Liver (tissue), 8 donors: ENCODE measurements at regions not wholly inside any gene's neighbourhood (a gene's known extent, or its start where the extent isn't known, plus 50 kb on each side); places are given as distances from the start of the nearest gene placed in this dataset.

Experiments used
- DNase-seq: peaks from one replicate; pipeline ENCODE4 v3.0.0-alpha.2; 2017; ENCODE audit warnings: low spot score
- H3K27ac ChIP-seq, 2 donors: one replicate each; pipeline ENCODE4 v1.7.0; 2013; ENCODE audit warnings: inconsistent platforms in 2 of 2, low read length in 2 of 2, control low read depth in 1 of 2, low read depth in 1 of 2, mild to moderate bottlenecking in 1 of 2
- H3K27me3 ChIP-seq, 4 donors: one replicate each; pipeline versions ENCODE4 v1.6.1 to v1.7.0; 2013; ENCODE audit warnings: low read length in 3 of 4, inconsistent platforms in 1 of 4, mild to moderate bottlenecking in 1 of 4, moderate library complexity in 1 of 4; ENCODE audit not compliant: control insufficient read depth in 4 of 4, insufficient read depth in 4 of 4
- H3K36me3 ChIP-seq, 4 donors: one replicate each; pipeline versions ENCODE4 v1.6.1 to v1.7.0; 2013; ENCODE audit warnings: low read length in 3 of 4, mild to moderate bottlenecking in 3 of 4, low read depth in 1 of 4, moderate library complexity in 1 of 4; ENCODE audit not compliant: control insufficient read depth in 4 of 4, insufficient read depth in 3 of 4
- H3K4me1 ChIP-seq, 4 donors: one replicate each; pipeline versions ENCODE4 v1.6.1 to v1.7.0; 2013; ENCODE audit warnings: low read length in 3 of 4, mild to moderate bottlenecking in 3 of 4, moderate library complexity in 1 of 4; ENCODE audit not compliant: control insufficient read depth in 4 of 4, insufficient read depth in 4 of 4
- H3K4me3 ChIP-seq, 3 donors: one replicate each; pipeline versions ENCODE4 v1.6.1 to v1.7.0; 2013; ENCODE audit warnings: low read length in 3 of 3, control low read depth in 1 of 3, low read depth in 1 of 3, mild to moderate bottlenecking in 1 of 3
- H3K9ac ChIP-seq, 2 donors: one replicate each; pipeline ENCODE4 v1.7.0; 2013; ENCODE audit warnings: low read length in 2 of 2, mild to moderate bottlenecking in 2 of 2, moderate library complexity in 2 of 2, control low read depth in 1 of 2, low read depth in 1 of 2
- H3K9me3 ChIP-seq, 4 donors: one replicate each; pipeline versions ENCODE4 v1.6.1 to v1.7.0; 2013; ENCODE audit warnings: low read length in 3 of 4; ENCODE audit not compliant: control insufficient read depth in 4 of 4
- FOXA1 ChIP-seq: IDR thresholded peaks from 2 replicates; pipeline ENCODE4 v1.6.1; 2016; ENCODE audit warnings: antibody characterized with exemption
- FOXA2 ChIP-seq: IDR thresholded peaks from 2 replicates; pipeline ENCODE4 v1.6.1; 2016; ENCODE audit warnings: antibody characterized with exemption
- GABPA ChIP-seq, 2 donors: IDR thresholded peaks in 1 of 2; conservative IDR thresholded peaks in 1 of 2; 2 replicates each; pipeline ENCODE4 v1.6.1; 2016; ENCODE audit warnings: antibody characterized with exemption in 2 of 2, mild to moderate bottlenecking in 1 of 2, moderate library complexity in 1 of 2
- HNF4A ChIP-seq, 2 donors: conservative IDR thresholded peaks; 2 replicates each; pipeline ENCODE4 v1.6.1; 2016; ENCODE audit warnings: antibody characterized with exemption in 2 of 2, mild to moderate bottlenecking in 2 of 2
- HNF4G ChIP-seq: IDR thresholded peaks from 2 replicates; pipeline ENCODE4 v1.6.1; 2016; ENCODE audit warnings: antibody characterized with exemption
- NR2F2 ChIP-seq: IDR thresholded peaks from 2 replicates; pipeline ENCODE4 v1.6.1; 2016; ENCODE audit warnings: antibody characterized with exemption
- RAD21 ChIP-seq, 2 donors: IDR thresholded peaks; 2 replicates each; pipeline ENCODE4 v1.6.1; 2016; ENCODE audit warnings: antibody characterized with exemption in 2 of 2, mild to moderate bottlenecking in 2 of 2
- TAF1 ChIP-seq: conservative IDR thresholded peaks from 2 replicates; pipeline ENCODE4 v1.6.1; 2016; ENCODE audit warnings: antibody characterized with exemption, mild to moderate bottlenecking
- YY1 ChIP-seq: IDR thresholded peaks from 2 replicates; pipeline ENCODE4 v1.6.1; 2016; ENCODE audit warnings: antibody characterized with exemption, mild to moderate bottlenecking
- WGBS: extraction: QIAGEN DNeasy Blood & Tissue Kit; methylation state at CpG from one replicate; pipeline ENCODE4 v1.1.7; 2013; 5-methylcytosine and 5-hydroxymethylcytosine counted together
- TF ChIP-seq, protein P1 (sequence below): IDR thresholded peaks from 2 replicates; pipeline ENCODE4 v1.6.1; 2016; ENCODE audit warnings: antibody characterized with exemption
- TF ChIP-seq, protein P2 (sequence below): fragments of 150-350 bp; IDR thresholded peaks from 2 replicates; pipeline ENCODE4 v1.5.1; 2017; ENCODE audit warnings: improper control_type of control experiment, low read depth, low read length; ENCODE audit not compliant: missing input control
- TF ChIP-seq, protein P3 (sequence below): IDR thresholded peaks from 2 replicates; pipeline ENCODE4 v1.6.1; 2016; ENCODE audit warnings: antibody characterized with exemption
- TF ChIP-seq, protein P4 (sequence below): IDR thresholded peaks from 2 replicates; pipeline ENCODE4 v1.6.1; 2016; ENCODE audit warnings: antibody characterized with exemption, mild to moderate bottlenecking
- TF ChIP-seq, protein P5 (sequence below): IDR thresholded peaks from 2 replicates; pipeline ENCODE4 v1.6.1; 2016; ENCODE audit warnings: antibody characterized with exemption
- donor health status: healthy.
- donor health status: healthy.
- donor health status: healthy.
- donor health status: healthy.
- donor health status: healthy.

DNA sequence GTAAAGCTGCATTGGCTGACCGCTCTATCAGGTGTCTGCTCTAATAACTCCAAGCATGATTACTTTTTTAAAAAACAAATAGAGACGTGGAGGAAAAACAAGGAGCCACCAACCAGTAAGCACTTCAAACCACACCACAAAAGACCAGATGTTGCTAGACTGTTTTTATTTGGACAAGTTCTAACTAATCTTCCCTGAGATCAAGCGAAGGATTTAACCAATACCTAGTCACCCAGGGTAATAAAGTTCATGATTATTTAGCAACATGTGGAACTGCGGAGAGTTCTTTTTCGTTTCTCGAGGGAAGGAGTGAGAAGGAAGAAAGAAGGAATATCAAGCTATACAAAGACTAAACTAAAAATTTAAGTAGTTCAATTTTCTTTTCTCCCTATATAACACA, 288.1 kb downstream of the DUSP6 start:
- no peak overlapping the region for H3K9ac ChIP-seq
- DNase-seq = no peak
- TF ChIP-seq NR2F2 = no peak
- no peak overlapping the region for H3K27ac ChIP-seq
- 96% methylated on average over 6 of the region's 6 CpGs for WGBS
- no peaks in the 10 kb centered on the region for H3K27me3 ChIP-seq
- no peaks in the 10 kb centered on the region for H3K4me1 ChIP-seq
- H3K9me3 ChIP-seq = no peaks in the 10 kb centered on the region
- H3K4me3 ChIP-seq = no peak overlapping the region
- H3K36me3 ChIP-seq = no peaks in the 10 kb centered on the region

DNA sequence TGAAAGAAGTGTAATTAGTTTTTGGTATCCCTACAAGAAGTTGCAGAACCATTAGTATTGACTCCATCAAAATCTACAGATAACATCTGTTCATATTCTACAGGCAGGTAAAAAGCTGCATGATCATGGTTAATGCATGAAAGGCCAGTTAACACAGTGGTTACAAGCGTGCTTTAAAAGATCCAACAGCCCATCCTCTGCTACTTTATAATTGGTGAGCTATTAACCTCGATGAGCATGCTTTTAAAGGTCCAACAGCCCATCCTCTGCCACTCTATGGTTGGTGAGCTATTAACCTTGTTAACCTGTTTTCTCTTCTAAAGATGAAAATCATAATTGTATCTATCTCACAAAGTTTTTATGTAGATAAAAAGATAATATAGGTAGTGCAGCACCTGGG, 289.3 kb downstream of the DUSP6 start:
- TF ChIP-seq GABPA (IDR thresholded peaks at IDR 0.05 in 1 of 2, conservative IDR thresholded peaks at IDR 0.05 in 1 of 2) (no peak), FOXA2 (no peak), HNF4G (no peak), NR2F2 (no peak), FOXA1 (no peak), YY1 (no peak), TAF1 (no peak), HNF4A (conservative IDR thresholded peaks at IDR 0.05) (no peak), RAD21 (IDR thresholded peaks at IDR 0.05) (no peak)
- TF ChIP-seq, protein P1, sequence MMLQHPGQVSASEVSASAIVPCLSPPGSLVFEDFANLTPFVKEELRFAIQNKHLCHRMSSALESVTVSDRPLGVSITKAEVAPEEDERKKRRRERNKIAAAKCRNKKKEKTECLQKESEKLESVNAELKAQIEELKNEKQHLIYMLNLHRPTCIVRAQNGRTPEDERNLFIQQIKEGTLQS = no peak
- TF ChIP-seq, protein P2, sequence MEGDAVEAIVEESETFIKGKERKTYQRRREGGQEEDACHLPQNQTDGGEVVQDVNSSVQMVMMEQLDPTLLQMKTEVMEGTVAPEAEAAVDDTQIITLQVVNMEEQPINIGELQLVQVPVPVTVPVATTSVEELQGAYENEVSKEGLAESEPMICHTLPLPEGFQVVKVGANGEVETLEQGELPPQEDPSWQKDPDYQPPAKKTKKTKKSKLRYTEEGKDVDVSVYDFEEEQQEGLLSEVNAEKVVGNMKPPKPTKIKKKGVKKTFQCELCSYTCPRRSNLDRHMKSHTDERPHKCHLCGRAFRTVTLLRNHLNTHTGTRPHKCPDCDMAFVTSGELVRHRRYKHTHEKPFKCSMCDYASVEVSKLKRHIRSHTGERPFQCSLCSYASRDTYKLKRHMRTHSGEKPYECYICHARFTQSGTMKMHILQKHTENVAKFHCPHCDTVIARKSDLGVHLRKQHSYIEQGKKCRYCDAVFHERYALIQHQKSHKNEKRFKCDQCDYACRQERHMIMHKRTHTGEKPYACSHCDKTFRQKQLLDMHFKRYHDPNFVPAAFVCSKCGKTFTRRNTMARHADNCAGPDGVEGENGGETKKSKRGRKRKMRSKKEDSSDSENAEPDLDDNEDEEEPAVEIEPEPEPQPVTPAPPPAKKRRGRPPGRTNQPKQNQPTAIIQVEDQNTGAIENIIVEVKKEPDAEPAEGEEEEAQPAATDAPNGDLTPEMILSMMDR = no peak
- TF ChIP-seq, protein P3, sequence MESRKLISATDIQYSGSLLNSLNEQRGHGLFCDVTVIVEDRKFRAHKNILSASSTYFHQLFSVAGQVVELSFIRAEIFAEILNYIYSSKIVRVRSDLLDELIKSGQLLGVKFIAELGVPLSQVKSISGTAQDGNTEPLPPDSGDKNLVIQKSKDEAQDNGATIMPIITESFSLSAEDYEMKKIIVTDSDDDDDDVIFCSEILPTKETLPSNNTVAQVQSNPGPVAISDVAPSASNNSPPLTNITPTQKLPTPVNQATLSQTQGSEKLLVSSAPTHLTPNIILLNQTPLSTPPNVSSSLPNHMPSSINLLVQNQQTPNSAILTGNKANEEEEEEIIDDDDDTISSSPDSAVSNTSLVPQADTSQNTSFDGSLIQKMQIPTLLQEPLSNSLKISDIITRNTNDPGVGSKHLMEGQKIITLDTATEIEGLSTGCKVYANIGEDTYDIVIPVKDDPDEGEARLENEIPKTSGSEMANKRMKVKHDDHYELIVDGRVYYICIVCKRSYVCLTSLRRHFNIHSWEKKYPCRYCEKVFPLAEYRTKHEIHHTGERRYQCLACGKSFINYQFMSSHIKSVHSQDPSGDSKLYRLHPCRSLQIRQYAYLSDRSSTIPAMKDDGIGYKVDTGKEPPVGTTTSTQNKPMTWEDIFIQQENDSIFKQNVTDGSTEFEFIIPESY = no peak
- TF ChIP-seq, protein P4, sequence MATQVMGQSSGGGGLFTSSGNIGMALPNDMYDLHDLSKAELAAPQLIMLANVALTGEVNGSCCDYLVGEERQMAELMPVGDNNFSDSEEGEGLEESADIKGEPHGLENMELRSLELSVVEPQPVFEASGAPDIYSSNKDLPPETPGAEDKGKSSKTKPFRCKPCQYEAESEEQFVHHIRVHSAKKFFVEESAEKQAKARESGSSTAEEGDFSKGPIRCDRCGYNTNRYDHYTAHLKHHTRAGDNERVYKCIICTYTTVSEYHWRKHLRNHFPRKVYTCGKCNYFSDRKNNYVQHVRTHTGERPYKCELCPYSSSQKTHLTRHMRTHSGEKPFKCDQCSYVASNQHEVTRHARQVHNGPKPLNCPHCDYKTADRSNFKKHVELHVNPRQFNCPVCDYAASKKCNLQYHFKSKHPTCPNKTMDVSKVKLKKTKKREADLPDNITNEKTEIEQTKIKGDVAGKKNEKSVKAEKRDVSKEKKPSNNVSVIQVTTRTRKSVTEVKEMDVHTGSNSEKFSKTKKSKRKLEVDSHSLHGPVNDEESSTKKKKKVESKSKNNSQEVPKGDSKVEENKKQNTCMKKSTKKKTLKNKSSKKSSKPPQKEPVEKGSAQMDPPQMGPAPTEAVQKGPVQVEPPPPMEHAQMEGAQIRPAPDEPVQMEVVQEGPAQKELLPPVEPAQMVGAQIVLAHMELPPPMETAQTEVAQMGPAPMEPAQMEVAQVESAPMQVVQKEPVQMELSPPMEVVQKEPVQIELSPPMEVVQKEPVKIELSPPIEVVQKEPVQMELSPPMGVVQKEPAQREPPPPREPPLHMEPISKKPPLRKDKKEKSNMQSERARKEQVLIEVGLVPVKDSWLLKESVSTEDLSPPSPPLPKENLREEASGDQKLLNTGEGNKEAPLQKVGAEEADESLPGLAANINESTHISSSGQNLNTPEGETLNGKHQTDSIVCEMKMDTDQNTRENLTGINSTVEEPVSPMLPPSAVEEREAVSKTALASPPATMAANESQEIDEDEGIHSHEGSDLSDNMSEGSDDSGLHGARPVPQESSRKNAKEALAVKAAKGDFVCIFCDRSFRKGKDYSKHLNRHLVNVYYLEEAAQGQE = no peak
- TF ChIP-seq, protein P5, sequence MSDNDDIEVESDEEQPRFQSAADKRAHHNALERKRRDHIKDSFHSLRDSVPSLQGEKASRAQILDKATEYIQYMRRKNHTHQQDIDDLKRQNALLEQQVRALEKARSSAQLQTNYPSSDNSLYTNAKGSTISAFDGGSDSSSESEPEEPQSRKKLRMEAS = no peak
- H3K9ac ChIP-seq = no peak overlapping the region
- no peak for DNase-seq
- no peaks in the 10 kb centered on the region for H3K4me1 ChIP-seq
- H3K4me3 ChIP-seq = no peak overlapping the region
- H3K36me3 ChIP-seq = no peaks in the 10 kb centered on the region
- no peaks in the 10 kb centered on the region for H3K27me3 ChIP-seq
- H3K27ac ChIP-seq = no peak overlapping the region
- H3K9me3 ChIP-seq = no peaks in the 10 kb centered on the region
- 41% methylated on average over 2 of the region's 2 CpGs for WGBS
